Stimulated activated naive B cell treated with anti-CD40 and anti-IgM and Interleukin-4, amounts not matched to agents 10 μg/mL and 1 μg/mL and 100 μg/mL, for 72 hours (primary cell): ENCODE measurements at regions not wholly inside any gene's neighbourhood (a gene's known extent, or its start where the extent isn't known, plus 50 kb on each side); places are given as distances from the start of the nearest gene placed in this dataset.

Source experiments
- ATAC-seq, 2 donors: fragments of 150-1000 bp; cut with Tn5 transposase; replicated peaks; 2 replicates each; pipeline ENCODE4 v1.10.0; 2021; ENCODE audit warnings: moderate library complexity in 1 of 2
- DNase-seq: peaks from one replicate; pipeline ENCODE4 v3.0.0; 2021
- H3K27ac Mint-ChIP-seq: one replicate; pipeline ENCODE4 v1.8.0; 2022; ENCODE audit warnings: mild to moderate bottlenecking, mixed read lengths
- H3K27me3 Mint-ChIP-seq, 2 donors: one replicate each; pipeline ENCODE4 v1.8.0; 2022; ENCODE audit warnings: mixed read lengths in 2 of 2
- H3K36me3 Mint-ChIP-seq, 2 donors: one replicate each; pipeline ENCODE4 v1.8.0; 2022; ENCODE audit warnings: mixed read lengths in 2 of 2, mild to moderate bottlenecking in 1 of 2
- H3K4me1 Mint-ChIP-seq, 2 donors: one replicate each; pipeline ENCODE4 v1.8.0; 2022; ENCODE audit warnings: mixed read lengths in 2 of 2, mild to moderate bottlenecking in 1 of 2
- H3K4me3 Mint-ChIP-seq, 2 donors: one replicate each; pipeline ENCODE4 v1.8.0; 2022; ENCODE audit warnings: mild to moderate bottlenecking in 2 of 2, mixed read lengths in 2 of 2, moderate library complexity in 1 of 2
- H3K9me3 Mint-ChIP-seq, 2 donors: one replicate each; pipeline ENCODE4 v1.8.0; 2022; ENCODE audit warnings: mixed read lengths in 2 of 2, mild to moderate bottlenecking in 1 of 2

DNA sequence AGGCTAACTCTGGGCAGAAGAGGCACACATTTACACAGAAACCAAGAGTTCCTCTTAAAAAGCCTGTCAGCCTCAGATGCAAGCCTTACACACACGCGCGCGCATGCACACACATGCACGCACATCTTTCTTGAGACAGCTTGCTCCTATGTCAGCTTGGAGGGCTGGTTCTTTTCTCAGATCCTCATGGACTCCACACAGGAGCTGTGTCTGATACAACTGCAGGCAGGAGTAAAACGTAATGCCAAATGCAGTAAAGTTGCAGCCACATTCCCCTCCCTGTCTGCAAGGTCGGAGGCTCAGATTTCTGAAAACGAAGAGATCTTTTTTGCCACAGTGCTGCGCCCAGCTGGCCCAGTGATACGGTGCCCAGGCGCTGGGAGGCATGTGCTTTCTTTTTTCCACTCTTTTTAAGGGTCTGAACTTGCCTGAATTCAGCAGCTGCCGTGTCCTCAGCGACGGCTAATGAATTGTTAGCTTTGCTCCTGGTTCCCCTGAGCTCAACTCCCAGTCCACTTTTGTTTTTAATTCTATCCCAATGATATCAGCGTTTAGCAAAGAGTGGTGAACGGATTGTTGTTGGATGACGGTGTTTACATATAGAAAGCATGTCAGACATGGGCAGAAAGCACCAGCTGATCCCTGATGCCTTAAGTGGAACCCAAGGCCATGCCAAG is 72.9 kb upstream of the FOXN3 start:
- DNase-seq (no peak), ATAC-seq (no peak)
- Mint-ChIP-seq H3K36me3 (peaks cover 10 to 27% of the 10 kb centered on the region in 2 donors), H3K4me3 (no peak overlapping the region), H3K4me1 (peaks cover 19 to 30% of the 10 kb centered on the region in 2 donors), H3K27ac (no peak overlapping the region), H3K9me3 (no peaks in the 10 kb centered on the region), H3K27me3 (no peaks in the 10 kb centered on the region)

DNA sequence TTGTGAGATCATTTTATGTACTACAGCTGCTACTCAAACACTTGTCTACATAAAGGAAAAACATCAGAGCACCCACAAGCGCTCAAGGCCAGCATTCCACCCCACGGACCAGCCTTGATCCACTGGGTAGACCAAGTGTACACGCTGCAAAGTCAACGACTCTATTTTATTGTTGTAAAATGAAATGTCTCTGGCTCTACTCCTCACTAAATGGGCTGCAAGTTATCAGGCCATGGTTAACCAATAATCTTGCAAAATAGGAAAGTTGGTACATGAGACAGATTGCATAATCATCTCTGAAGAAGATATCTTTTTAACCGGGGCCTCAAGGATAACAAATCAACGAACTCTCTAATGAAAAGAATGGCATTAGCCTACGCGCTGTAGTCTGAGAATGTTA is 69.9 kb upstream of the FOXN3 start:
- no peak overlapping the region for H3K27ac Mint-ChIP-seq
- peaks cover 17 to 39% of the 10 kb centered on the region in 2 donors for H3K36me3 Mint-ChIP-seq
- no peak for ATAC-seq
- H3K9me3 Mint-ChIP-seq = no peaks in the 10 kb centered on the region
- no peak for DNase-seq
- peaks cover 6 to 10% of the 10 kb centered on the region in 2 donors for H3K4me1 Mint-ChIP-seq
- H3K4me3 Mint-ChIP-seq = no peak overlapping the region
- H3K27me3 Mint-ChIP-seq = no peaks in the 10 kb centered on the region

- ATAC-seq (no peak), DNase-seq (no peak)
- H3K36me3 Mint-ChIP-seq = peaks cover 17 to 40% of the 10 kb centered on the region in 2 donors
- H3K27ac Mint-ChIP-seq = no peak overlapping the region
- H3K9me3 Mint-ChIP-seq = no peaks in the 10 kb centered on the region
- H3K4me3 Mint-ChIP-seq = no peak overlapping the region
- H3K27me3 Mint-ChIP-seq = no peaks in the 10 kb centered on the region
- peaks cover 6 to 10% of the 10 kb centered on the region in 2 donors for H3K4me1 Mint-ChIP-seq
These were observed 69.5 kb upstream of the FOXN3 start for GRCh38 chr14:89486505-89486904.

DNA sequence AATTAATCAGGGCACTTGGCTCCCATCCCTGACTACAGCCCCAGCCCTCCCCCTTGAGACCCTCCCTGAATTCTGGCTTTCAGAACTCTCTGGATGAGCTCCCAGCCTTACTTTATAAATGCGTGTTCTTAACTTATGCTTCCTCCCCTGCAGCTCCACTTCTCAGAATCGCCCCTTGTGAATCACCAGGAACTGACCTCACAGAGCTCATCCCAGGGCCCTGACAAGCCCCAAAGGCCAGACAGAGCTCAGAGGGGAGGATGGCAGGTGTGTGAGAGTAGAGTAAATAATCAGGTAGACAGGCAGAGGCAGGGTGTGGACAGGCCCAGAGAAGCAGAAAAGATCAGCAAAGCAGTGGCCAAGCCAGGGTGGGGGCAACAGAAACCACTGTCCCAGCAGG is 68.2 kb upstream of the FOXN3 start:
- Mint-ChIP-seq H3K9me3 (no peaks in the 10 kb centered on the region), H3K27me3 (no peaks in the 10 kb centered on the region), H3K36me3 (peaks cover 14 to 37% of the 10 kb centered on the region in 2 donors), H3K27ac (no peak overlapping the region), H3K4me3 (no peak overlapping the region), H3K4me1 (peaks cover 3 to 10% of the 10 kb centered on the region in 2 donors)
- DNase-seq = no peak
- ATAC-seq = no peak

GRCh38 chr14:89484051-89484844 is 67.2 kb upstream of the FOXN3 start:
- H3K27me3 Mint-ChIP-seq = no peaks in the 10 kb centered on the region
- no peaks in the 10 kb centered on the region for H3K9me3 Mint-ChIP-seq
- DNase-seq (no peak), ATAC-seq (no peak)
- H3K4me1 Mint-ChIP-seq = peaks cover 6 to 13% of the 10 kb centered on the region in 2 donors
- H3K36me3 Mint-ChIP-seq = peaks cover 17 to 43% of the 10 kb centered on the region in 2 donors
- H3K27ac Mint-ChIP-seq = no peak overlapping the region
- H3K4me3 Mint-ChIP-seq = no peak overlapping the region

- no peak for ATAC-seq
- Mint-ChIP-seq H3K4me3 (no peak overlapping the region), H3K9me3 (peaks cover 0 to 1% of the 10 kb centered on the region in 2 donors), H3K27ac (no peak overlapping the region), H3K27me3 (no peaks in the 10 kb centered on the region), H3K4me1 (peaks cover 9 to 31% of the 10 kb centered on the region in 2 donors), H3K36me3 (peaks cover 29 to 55% of the 10 kb centered on the region in 2 donors)
- no peak for DNase-seq
These were observed 64.2 kb upstream of the FOXN3 start for GRCh38 chr14:89481196-89481595.

- ATAC-seq = no peak
These were observed 63.2 kb upstream of the FOXN3 start for GRCh38 chr14:89480278-89480677.

GRCh38 chr14:89479802-89480201 is 62.8 kb upstream of the FOXN3 start:
- ATAC-seq = peak; percentile 57 to 64
- no peak for DNase-seq
- Mint-ChIP-seq H3K9me3 (peaks cover 0 to 1% of the 10 kb centered on the region in 2 donors), H3K27ac (no peak overlapping the region), H3K4me3 (no peak overlapping the region), H3K4me1 (peaks cover 6 to 21% of the 10 kb centered on the region in 2 donors), H3K36me3 (peaks cover 22 to 44% of the 10 kb centered on the region in 2 donors), H3K27me3 (no peaks in the 10 kb centered on the region)

More at GRCh38 chr14:89480278-89480677, 63.2 kb upstream of the FOXN3 start:
- peaks cover 23 to 46% of the 10 kb centered on the region in 2 donors for H3K36me3 Mint-ChIP-seq
- H3K9me3 Mint-ChIP-seq = peaks cover 0 to 1% of the 10 kb centered on the region in 2 donors
- H3K4me3 Mint-ChIP-seq = no peak overlapping the region
- no peaks in the 10 kb centered on the region for H3K27me3 Mint-ChIP-seq
- peaks cover 6 to 24% of the 10 kb centered on the region in 2 donors for H3K4me1 Mint-ChIP-seq
- no peak for DNase-seq
- no peak overlapping the region for H3K27ac Mint-ChIP-seq

DNA sequence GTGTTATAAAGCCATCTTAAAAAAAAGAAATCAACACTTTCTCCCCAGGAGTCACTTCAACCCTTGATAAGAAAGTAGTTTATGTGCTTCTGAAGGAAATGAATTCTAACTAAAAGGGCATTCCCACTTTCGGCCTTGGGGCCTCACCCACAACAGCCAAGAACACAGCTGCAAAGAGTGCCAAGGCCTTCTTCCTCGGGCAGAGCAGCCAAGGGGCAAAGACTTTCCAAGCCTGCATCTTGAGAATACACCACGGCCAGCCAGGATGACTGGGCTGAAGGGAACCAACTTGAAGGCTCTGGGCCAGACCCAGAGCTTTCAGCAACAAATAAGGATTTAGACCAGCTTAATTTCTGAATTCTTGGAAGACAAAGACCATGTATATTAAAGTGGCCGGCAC is 60.4 kb upstream of the FOXN3 start:
- H3K4me3 Mint-ChIP-seq = no peak overlapping the region
- peaks cover 0 to 1% of the 10 kb centered on the region in 2 donors for H3K9me3 Mint-ChIP-seq
- peaks cover 25 to 45% of the 10 kb centered on the region in 2 donors for H3K36me3 Mint-ChIP-seq
- no peaks in the 10 kb centered on the region for H3K27me3 Mint-ChIP-seq
- H3K4me1 Mint-ChIP-seq = peaks cover 8 to 21% of the 10 kb centered on the region in 2 donors
- no peak overlapping the region for H3K27ac Mint-ChIP-seq
- DNase-seq = no peak
- ATAC-seq = no peak

GRCh38 chr14:89476354-89476896 is 59.4 kb upstream of the FOXN3 start:
- ATAC-seq (no peak), DNase-seq (no peak)
- H3K4me3 Mint-ChIP-seq = no peak overlapping the region
- H3K27me3 Mint-ChIP-seq = no peaks in the 10 kb centered on the region
- H3K27ac Mint-ChIP-seq = no peak overlapping the region
- peaks cover 21 to 42% of the 10 kb centered on the region in 2 donors for H3K36me3 Mint-ChIP-seq
- H3K9me3 Mint-ChIP-seq = peaks cover 0 to 1% of the 10 kb centered on the region in 2 donors
- peaks cover 11 to 21% of the 10 kb centered on the region in 2 donors for H3K4me1 Mint-ChIP-seq

GRCh38 chr14:89474464-89474863 is 57.4 kb upstream of the FOXN3 start:
- ATAC-seq (no peak), DNase-seq (no peak)
- H3K9me3 Mint-ChIP-seq = peaks cover 0 to 1% of the 10 kb centered on the region in 2 donors
- no peak overlapping the region for H3K4me3 Mint-ChIP-seq
- H3K4me1 Mint-ChIP-seq = peaks cover 20 to 33% of the 10 kb centered on the region in 2 donors
- no peak overlapping the region for H3K27ac Mint-ChIP-seq
- H3K36me3 Mint-ChIP-seq = peaks cover 26 to 42% of the 10 kb centered on the region in 2 donors
- no peaks in the 10 kb centered on the region for H3K27me3 Mint-ChIP-seq

DNA sequence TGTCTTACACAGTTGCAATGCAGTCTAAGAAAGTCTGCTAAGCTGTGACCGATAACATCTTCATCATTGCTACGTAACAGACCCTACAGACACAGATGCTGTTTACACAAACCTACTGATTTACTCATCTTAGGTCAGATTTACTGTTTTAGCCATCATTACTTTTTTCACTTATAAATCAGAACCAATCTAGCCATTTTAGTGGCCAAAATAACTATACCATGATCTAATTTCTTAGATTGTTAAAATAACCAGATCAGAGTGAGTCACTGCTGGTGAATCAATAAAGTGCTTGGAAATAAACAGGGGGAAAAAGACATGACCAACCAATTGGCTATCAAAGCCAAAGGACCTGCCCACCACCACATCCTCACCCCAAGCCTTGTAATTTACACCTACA is 57.0 kb upstream of the FOXN3 start:
- Mint-ChIP-seq H3K36me3 (peaks cover 22 to 37% of the 10 kb centered on the region in 2 donors), H3K27me3 (no peaks in the 10 kb centered on the region), H3K4me3 (no peak overlapping the region), H3K27ac (no peak overlapping the region), H3K4me1 (peaks cover 21 to 31% of the 10 kb centered on the region in 2 donors), H3K9me3 (peaks cover 0 to 1% of the 10 kb centered on the region in 2 donors)
- DNase-seq (no peak), ATAC-seq (no peak)

DNA sequence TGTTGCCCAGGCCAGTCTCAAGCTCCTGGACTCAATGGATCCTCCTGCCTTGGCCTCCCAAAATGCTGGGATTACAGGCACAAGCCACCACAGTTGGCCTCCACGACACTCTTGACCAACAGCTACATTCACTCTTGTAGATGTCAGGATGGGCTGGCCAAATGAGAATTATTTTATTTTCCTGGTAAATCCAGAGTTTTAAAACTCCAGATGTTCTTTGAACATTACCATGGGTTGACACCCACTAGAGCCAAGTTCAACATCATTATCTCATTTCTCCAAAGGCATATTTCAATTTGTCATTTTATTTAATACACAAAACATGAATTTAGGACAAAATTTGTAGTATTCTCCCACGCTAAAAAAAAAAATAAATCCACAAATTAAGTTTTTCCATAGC is 56.5 kb upstream of the FOXN3 start:
- ATAC-seq (no peak), DNase-seq (no peak)
- Mint-ChIP-seq H3K4me3 (no peak overlapping the region), H3K27ac (no peak overlapping the region), H3K9me3 (peaks cover 0 to 1% of the 10 kb centered on the region in 2 donors), H3K4me1 (peaks cover 21 to 30% of the 10 kb centered on the region in 2 donors), H3K36me3 (peaks cover 20 to 34% of the 10 kb centered on the region in 2 donors), H3K27me3 (no peaks in the 10 kb centered on the region)

DNA sequence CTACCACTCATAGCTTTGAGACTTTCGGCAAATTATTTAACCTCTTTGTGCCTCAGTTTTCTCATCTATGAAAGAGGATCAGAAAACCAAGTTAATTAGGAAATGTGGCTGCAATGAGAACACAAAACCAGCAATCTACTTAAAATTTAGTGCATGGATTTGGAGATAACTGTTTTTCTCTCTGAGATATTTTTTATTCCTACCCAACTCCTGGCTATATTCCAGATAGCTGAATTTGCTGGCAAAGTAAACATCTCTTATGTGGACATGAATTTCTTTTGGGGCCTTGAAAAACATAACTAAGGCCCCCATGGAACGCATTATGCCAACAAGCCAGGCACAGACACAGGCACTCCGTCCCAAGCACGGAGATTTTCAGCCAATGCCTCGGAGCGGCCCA is 53.4 kb upstream of the FOXN3 start:
- Mint-ChIP-seq H3K36me3 (peaks cover 19 to 37% of the 10 kb centered on the region in 2 donors), H3K27me3 (no peaks in the 10 kb centered on the region), H3K27ac (peak overlapping the region; percentile 66), H3K4me3 (no peak overlapping the region), H3K4me1 (peaks cover 32 to 35% of the 10 kb centered on the region in 2 donors), H3K9me3 (no peaks in the 10 kb centered on the region)
- DNase-seq (no peak), ATAC-seq (no peak)
